Ecto neural progenitor cell (in vitro differentiated cells): ENCODE measurements at regions not wholly inside any gene's neighbourhood (a gene's known extent, or its start where the extent isn't known, plus 50 kb on each side); places are given as distances from the start of the nearest gene placed in this dataset.
A peak's percentile ranks its signal among the peaks of the same experiment; 100 is the strongest.
"Not testable (repeated sequence)": the region's sequence is repeated elsewhere in the genome, so short reads cannot be mapped to it uniquely, and the experiment has no call there.

Experiments used
- DNase-seq: peaks from one replicate; pipeline ENCODE4 v3.0.0-alpha.2; 2018; ENCODE audit warnings: low spot score

DNA sequence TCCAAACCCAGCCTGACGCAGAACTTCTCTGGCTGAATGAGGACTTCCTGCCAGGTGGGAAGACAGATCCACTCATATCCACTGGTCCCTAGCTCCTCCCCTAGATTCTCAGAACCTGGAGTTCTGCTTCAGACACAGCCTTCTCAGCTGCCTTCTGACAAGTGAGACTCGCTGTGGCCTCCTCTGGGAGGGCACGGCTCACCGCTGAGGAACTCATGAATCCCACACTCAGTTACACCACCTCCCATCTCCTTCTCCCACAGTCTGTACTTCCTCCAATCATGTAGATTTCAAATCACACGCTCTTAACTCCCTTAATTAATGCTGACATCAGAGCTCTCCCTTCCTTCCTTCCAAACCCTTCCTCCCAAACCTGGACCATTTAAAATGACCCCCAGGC is 86.4 kb upstream of the TMEM45B start:
- DNase-seq, result no peak

DNA sequence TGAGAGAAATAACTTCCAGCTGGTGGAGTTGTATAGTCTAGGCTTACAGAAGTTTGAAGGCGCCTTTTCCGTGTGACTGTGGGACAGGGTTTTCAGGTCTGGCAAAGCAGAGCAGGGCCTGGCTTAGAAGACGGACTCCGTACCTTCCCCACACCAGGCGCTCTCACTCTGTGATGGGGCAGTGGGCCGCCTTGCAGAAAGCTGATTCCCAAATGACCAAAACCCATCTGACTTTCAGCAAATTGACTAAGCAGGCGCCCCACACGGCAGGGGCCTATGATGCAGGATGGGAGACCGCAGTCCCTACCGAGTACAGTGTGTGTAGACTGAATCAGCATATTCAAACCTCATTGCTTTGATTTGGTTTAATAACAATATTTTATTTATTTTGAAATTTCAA is 85.8 kb upstream of the TMEM45B start:
- no peak for DNase-seq

DNA sequence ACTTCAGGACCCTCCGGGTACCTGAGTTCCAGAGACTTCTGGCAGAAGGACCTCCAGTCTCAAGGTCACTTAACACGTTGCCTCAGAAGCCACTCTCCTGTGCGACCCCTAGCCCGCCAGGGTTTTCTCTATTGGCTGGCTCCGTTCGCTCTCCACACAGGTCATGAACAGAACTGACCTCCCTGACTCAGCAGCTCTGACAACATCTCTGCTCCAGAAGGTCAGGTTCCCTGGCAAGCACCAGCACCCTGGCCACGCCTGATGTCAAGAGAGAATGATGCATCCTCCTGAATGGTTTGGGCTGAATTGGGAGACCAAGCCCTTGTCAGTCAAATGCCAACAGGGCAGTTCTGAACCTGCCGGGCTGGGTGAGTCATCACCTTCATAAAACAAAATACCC is 84.3 kb upstream of the TMEM45B start:
- no peak for DNase-seq

DNA sequence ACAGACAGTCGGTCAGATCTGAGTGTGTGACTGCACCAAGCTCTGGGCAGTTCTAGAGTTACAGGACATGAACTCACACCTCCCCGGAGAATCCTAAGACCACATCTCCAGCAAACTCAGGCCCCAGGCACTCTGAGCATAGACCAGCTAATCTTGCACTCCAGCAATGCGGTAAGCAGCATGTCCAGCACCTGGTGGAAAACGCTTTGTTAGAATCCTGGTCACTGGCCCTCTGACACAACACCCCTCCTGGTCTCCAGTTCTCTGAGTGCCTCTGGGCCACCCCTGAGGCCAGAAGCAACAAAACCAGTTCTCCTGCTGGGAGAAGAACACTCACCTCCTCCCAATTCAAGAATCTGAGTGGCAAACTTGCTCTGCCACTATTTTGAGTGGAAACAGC is 82.7 kb upstream of the TMEM45B start:
- no peak for DNase-seq

DNA sequence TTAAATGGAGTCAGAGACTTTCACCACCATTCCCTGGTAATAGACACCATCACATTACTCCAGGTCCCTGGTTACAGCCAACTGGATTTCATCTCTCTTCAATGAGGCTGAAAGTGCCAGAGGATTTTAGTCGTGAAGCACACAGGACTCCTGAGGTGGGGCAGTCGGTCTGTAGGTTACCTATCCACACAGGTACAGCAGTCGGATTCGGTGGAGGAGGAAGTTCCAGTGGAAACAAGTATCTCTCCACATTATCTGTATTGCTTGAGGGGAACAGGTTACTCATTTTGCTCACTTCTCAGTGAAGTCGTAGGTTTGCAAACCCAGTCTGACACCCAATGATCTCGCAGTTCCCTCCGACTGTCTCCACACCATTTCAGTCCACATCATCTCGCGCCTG is 82.3 kb upstream of the TMEM45B start:
- no peak for DNase-seq

DNA sequence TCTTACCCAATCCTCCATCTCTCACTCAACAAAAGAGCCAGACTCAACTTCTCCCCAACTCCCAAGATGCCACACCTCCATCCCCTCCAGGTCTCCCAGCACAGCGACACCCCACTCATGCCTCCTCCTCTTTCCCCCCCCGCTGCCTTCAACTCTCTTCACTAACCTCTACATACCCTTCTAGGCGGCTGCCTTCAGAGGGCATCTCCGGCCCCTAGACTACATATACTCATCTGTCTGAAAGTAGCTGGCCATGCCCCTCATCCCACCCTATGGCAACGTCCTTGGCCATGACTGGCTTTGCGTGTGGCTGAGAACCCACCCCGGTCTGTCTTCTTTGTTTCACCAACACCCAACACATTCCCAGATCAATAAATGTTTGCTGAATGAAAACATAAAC is 81.7 kb upstream of the TMEM45B start:
- no peak for DNase-seq

DNA sequence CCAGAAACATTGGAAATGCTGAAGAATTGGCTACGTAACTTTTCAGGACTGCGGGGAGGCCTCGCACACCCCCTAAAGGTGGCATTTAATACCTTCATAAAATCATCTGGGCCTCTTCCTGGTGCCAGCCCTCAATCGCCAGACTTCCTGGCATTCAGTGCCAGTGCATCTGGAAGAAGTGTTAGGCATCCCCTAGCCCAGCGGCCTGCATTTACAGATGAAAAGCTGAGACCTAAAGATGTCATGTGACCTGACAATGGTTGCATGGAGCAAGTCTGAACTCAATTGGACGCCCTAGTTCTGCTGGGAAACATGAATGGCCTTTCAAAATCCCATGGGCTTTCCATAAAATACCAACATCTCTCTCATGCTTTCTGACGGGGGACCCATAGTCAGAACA is 81.0 kb upstream of the TMEM45B start:
- no peak for DNase-seq

DNA sequence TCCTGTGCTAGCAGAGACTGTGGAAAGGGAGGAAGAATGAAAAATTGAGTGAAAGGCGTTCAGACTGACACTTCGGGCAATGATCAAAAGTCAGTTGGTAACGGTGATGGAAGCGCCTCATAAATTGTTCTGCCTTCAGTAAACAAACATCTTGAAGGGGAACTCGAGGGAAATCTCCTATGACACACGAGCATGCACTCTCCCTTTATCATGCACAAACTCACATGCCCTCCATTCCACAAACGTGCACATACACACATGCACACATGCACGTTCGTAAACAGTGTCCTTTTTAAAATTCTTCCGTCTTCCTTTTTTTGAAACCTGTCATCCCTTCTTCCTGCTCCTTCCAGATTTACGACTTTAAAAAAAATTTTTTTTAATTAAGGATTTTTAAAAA is 77.8 kb upstream of the TMEM45B start:
- no peak for DNase-seq

DNA sequence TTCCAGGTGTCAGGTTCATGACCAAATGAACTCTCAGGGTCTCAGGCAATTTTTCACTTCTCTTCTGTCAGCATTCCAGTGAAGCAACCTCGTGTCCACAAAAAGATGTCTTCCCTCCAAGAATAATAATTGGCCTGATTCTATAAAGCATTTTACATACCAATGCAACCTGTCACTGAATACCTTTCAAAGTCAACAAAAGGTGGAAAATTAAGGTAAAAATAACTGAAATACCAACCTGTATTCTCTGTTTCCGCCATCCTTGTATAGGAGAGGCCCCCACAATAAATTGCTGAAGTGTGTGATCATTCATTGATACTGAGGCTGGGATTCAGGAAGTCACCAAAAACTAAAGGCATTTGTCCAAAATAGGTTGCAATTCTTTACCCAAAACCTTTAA is 77.4 kb upstream of the TMEM45B start:
- no peak for DNase-seq

DNA sequence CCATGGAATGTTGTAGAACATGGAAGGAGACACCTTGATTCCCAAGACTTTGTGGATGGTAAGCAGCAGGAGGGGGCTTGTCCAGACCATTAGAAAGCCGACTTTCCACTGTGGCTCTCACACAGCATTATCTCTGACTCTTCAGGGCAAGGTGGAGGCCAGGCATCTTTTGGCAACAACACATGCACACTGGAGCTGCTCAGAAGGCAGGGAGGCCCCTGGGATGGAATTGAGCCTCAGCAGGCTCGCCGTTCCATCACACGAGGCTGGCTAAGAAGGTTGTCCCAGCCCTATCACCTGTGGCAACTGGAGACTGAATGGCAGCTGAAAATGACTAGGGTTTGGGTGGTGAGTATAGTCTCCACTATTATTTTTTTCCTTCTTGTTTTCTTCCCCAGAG is 76.3 kb upstream of the TMEM45B start:
- no peak for DNase-seq

DNA sequence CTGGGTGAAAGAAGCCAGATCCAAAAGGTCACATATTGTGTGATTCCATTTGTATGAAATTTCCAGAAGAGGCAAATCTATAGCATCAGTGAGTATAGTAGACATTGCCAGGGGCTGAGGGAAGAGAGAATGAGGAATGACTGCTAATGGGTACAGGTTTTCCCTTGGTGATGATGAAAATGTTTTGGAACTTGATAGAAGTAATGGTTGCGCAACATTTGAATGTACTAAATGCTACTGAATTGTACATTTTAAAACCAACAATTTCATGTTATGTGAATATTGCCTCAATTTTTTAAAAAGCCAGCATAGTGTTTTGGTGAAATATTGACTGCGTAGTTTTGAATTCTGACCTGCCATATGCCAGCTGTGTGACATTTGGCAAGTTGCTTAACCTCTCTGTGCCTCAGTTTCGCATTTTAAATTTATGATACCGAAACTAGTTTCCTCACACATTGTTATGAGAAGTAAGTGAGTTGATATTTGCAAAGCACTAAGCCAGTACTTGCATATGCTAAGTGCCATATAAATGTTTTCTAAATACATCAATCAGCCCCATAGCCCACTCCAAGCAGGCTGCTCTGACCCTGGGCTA is 75.4 kb upstream of the TMEM45B start:
- no peak for DNase-seq

DNA sequence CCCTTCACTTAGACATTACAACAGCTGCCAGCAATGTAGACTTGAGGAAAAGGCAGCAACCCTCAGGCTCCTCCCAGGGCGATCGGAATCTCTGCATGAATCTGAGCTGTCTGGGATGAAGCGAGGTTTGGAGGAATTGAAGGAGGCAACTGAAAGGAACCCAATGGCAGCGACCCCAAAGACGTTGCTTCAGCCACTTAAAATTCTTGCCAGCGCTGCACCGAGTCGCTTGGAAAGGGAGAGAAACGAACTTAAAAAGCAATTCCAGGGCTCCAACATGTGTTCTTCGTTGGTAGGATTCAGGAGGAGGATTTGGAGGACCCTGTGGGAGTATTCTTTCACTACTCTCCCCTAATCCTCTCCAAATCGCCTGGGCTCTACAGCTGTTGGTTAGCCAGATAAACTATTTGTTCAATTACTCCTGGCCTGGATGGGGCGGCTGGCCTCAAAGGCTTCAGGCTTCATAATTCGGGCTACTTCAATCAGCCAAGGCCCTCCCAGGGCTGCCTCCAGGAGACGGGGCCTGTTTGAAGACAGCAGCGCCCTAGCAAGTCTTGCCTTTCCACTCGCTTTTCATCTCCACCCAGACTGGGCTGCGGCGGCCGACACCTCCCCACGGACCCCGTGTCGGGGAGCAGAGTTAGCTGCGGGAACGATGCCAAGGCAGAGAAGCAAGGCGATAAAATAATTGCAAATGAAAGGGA is 72.4 kb upstream of the TMEM45B start:
- DNase-seq, result no peak

DNA sequence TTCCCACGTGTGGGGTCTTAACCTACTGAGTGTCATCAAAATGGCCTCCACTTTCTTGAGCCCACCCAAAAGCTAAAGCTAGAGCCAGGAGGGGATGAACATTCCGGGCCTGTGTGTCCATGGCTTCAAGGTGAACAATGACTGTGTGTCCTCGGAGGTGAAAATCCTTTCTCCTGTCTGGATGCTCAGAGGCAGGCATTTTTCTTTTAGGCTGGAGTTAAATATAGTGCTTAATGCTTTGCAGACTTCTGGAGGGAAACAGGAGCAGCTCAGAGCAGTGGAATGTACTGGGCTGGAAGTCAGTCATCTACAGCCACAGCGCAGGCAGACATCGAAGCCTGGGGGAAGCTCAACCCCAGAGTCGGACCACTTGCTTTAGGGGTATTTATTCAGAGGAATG is 68.6 kb upstream of the TMEM45B start:
- DNase-seq, result no peak

DNA sequence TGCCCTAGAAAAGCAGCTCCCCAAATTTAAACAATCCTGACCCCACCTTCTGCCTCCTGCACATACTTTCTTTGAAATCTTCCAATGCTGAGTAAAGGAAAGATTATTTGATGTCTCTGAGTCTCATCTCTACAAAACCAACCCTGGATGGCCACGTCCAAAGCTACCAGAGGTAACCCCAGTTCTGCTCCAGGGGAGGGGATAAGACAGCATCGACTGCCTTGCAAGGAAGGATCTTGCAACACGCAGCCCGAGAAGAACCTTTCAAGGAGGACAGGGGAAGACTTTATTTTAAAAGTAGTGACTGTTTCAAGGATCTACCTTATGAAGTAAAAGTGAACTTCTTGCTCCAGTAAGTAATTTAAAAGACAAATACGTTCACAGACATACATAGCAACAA is 66.5 kb upstream of the TMEM45B start:
- no peak for DNase-seq

DNA sequence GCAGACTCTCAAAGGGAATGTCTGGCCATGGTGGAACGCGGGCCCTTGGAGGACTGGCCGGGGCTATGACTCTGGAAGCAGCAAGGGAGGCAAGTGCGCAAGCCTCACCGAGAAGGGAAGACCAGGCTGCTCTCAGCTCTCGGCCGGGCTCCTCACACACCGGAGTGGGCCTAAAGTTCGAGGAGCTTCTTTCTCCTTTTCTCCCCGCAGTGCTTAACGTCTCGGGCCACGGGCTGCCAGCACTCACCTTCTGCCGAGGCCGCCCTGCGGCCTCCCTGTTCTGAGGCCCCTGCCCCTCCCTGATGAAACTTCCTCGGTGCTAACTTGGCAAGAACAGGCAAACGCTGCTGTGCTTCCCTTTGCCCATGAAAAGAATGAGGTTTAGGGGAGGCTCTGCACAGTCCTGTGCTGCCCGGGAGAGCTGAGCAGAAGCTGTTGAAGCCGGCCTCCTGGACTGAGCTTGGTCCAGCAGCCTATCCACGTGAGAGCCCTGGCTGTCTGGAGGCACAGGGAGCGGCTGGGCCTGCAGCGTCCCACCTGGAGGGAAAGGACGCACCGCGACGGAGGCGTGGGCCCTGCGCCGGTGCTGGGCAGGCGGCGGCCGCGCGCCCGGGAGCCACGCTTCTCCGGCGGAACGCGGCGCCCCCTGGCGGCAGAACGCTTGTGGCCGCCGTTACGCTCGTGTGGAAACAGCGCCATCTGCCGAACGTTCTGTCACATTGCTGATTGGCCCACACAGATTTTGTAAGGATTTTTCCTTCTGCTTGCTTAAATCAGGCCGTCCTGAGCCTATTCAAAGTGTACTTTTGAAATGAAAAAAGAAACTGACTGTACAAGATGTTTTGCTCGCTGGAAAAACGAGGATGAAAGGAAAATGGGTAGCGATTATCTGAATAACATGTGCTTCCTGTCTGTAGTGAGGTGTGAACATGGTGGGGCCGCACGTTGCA is 65.0 kb upstream of the TMEM45B start:
- DNase-seq, result peak; percentile 89

DNA sequence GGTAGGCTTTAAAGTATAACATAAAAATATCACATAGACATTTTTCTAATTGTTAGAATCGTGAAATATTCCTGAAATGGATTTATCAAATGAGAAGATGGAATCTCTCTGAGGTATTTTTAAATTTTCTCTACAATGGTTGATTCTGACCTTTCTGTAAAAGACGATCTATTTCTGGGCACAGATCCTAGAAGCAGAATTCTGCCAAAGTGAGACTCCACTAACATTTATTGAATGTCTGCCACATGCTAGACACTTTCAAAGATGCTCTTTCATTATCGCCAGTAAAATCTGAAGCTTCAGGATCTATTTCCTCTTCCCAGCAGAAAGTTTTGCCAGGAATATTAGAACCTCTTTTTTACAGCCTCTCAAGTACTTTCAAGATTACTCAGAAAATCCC is 64.1 kb upstream of the TMEM45B start:
- DNase-seq, result no peak

DNA sequence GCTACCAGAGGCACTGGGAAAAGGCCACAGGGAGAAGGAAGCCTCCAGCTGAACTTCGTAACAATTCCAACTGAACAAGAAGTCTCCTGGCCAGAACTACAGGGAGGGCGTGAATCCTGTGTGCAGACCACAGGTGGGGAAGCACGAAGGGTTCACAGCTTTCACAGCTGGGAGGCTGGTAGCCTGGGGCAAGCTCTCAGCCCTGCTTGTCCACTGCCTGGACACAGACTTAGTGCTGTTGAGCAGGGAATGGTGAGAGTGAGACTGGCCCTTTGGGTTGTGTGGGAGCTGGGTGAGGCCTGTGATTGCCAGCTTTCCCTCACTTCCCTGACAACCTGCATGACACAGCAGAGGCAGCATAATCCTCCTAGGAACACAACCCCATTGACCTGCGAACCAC is 52.1 kb upstream of the TMEM45B start:
- not testable (repeated sequence) for DNase-seq

DNA sequence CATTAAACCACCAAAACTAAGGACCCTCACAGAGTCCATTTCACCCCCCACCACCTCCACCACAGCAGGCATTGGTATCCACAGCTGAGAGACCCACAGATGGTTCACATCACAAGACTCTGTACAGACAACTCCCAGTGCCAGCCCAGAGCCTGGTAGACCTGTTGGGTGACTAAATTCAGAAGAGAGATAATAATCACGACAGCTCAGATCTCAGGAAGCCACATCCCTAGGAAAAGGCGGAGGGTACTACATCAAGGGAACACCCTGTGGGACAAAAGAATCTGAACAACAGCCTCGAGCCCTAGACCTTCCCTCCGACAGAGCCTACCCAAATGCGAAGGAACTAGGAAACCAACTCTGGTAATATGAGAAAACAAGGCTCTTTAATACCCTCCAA is 51.4 kb upstream of the TMEM45B start:
- not testable (repeated sequence) for DNase-seq
